ENCODE measurements at regions not wholly inside any gene's neighbourhood (a gene's known extent, or its start where the extent isn't known, plus 50 kb on each side); places are given as distances from the start of the nearest gene placed in this dataset.

DNA sequence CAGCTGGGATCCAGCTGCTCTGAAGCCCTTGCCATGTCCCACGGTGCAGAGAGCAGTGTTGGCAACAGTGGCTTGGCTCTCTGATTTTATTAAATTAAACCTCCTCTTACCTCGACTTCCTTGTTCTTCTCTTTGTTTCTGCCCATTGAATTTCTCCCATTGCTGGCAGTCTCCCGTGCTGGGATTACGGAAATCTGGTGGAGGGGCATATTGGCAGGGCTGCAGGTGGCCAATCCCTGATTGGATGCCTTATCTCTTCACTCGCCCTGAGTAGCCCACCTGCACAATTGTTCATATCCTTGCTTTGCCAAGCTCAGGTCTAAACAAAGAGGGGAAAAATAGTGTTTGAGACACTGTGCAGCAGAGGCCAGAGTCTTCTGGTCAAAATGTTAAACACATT is 493.9 kb downstream of the TMA16 start:
- DNase-seq: no peak
- no peak overlapping the region for H3K4me2 ChIP-seq (ENCODE audit: low read depth, low read length)
- no peaks in the 10 kb centered on the region for H3K9me3 ChIP-seq (replicated peaks; ENCODE audit: insufficient read depth, low read length)
- TF ChIP-seq, protein P1, sequence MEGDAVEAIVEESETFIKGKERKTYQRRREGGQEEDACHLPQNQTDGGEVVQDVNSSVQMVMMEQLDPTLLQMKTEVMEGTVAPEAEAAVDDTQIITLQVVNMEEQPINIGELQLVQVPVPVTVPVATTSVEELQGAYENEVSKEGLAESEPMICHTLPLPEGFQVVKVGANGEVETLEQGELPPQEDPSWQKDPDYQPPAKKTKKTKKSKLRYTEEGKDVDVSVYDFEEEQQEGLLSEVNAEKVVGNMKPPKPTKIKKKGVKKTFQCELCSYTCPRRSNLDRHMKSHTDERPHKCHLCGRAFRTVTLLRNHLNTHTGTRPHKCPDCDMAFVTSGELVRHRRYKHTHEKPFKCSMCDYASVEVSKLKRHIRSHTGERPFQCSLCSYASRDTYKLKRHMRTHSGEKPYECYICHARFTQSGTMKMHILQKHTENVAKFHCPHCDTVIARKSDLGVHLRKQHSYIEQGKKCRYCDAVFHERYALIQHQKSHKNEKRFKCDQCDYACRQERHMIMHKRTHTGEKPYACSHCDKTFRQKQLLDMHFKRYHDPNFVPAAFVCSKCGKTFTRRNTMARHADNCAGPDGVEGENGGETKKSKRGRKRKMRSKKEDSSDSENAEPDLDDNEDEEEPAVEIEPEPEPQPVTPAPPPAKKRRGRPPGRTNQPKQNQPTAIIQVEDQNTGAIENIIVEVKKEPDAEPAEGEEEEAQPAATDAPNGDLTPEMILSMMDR (IDR thresholded peaks at IDR 0.05; ENCODE audit: low read length): no peak
- TF ChIP-seq EZH2phosphoT487 (IDR thresholded peaks at IDR 0.05; ENCODE audit: low read length): no peak
- TF ChIP-seq EZH2 (optimal IDR thresholded peaks at IDR 0.05; ENCODE audit: low read depth, low read length): no peak
- H3F3A ChIP-seq (ENCODE audit: insufficient read depth, low read length): no peaks in the 10 kb centered on the region
- H3K27me3 ChIP-seq (replicated peaks; ENCODE audit: insufficient read depth, low read length): no peaks in the 10 kb centered on the region
- no peaks in the 10 kb centered on the region for H4K20me1 ChIP-seq (ENCODE audit: insufficient read depth, low read length)
- H2AFZ ChIP-seq (ENCODE audit: low read length): no peak overlapping the region
- no peaks in the 10 kb centered on the region for H3K4me1 ChIP-seq (ENCODE audit: low read length)
- no peaks in the 10 kb centered on the region for H3K79me2 ChIP-seq (ENCODE audit: low read length)
- no peak overlapping the region for H3K9ac ChIP-seq (ENCODE audit: low read length)
- H3K27ac ChIP-seq (ENCODE audit: low read length): no peak overlapping the region
- H3K4me3 ChIP-seq (ENCODE audit: low read length): no peak overlapping the region
- H3K36me3 ChIP-seq (replicated peaks; ENCODE audit: insufficient read depth, low read length): no peaks in the 10 kb centered on the region
- H3K9me2 ChIP-seq (replicated peaks; ENCODE audit: insufficient read depth, low read length): no peaks in the 10 kb centered on the region

DNA sequence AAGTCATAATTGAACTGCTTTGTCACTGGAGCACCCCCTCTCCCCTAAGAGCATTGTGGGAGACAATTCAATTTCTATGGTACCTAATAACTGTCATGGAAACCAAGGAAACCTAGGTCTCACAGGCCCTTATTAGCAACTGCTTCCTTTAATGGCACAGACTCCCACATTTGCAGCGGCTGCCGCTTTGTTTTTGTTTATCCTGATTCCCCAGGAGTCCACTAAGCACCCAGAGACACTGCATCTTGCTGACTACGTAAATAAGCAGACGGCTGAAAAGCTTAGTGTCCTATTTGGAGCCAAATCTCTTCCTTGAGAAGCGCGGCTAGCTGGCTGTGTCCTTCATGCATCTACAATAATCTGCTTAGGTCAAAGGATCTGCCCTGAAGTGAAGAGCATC is 494.4 kb downstream of the TMA16 start:
- H3K4me2 ChIP-seq (ENCODE audit: low read depth, low read length): no peak overlapping the region
- no peaks in the 10 kb centered on the region for H4K20me1 ChIP-seq (ENCODE audit: insufficient read depth, low read length)
- no peaks in the 10 kb centered on the region for H3K4me1 ChIP-seq (ENCODE audit: low read length)
- TF ChIP-seq EZH2phosphoT487 (IDR thresholded peaks at IDR 0.05; ENCODE audit: low read length) (no peak), EZH2 (optimal IDR thresholded peaks at IDR 0.05; ENCODE audit: low read depth, low read length) (no peak)
- TF ChIP-seq, protein P1 (IDR thresholded peaks at IDR 0.05; ENCODE audit: low read length): no peak
- no peaks in the 10 kb centered on the region for H3K36me3 ChIP-seq (replicated peaks; ENCODE audit: insufficient read depth, low read length)
- no peak overlapping the region for H3K27ac ChIP-seq (ENCODE audit: low read length)
- no peaks in the 10 kb centered on the region for H3K9me2 ChIP-seq (replicated peaks; ENCODE audit: insufficient read depth, low read length)
- no peaks in the 10 kb centered on the region for H3K9me3 ChIP-seq (replicated peaks; ENCODE audit: insufficient read depth, low read length)
- DNase-seq: no peak
- H3F3A ChIP-seq (ENCODE audit: insufficient read depth, low read length): no peaks in the 10 kb centered on the region
- H3K79me2 ChIP-seq (ENCODE audit: low read length): no peaks in the 10 kb centered on the region
- no peak overlapping the region for H2AFZ ChIP-seq (ENCODE audit: low read length)
- H3K4me3 ChIP-seq (ENCODE audit: low read length): no peak overlapping the region
- H3K9ac ChIP-seq (ENCODE audit: low read length): no peak overlapping the region
- no peaks in the 10 kb centered on the region for H3K27me3 ChIP-seq (replicated peaks; ENCODE audit: insufficient read depth, low read length)

DNA sequence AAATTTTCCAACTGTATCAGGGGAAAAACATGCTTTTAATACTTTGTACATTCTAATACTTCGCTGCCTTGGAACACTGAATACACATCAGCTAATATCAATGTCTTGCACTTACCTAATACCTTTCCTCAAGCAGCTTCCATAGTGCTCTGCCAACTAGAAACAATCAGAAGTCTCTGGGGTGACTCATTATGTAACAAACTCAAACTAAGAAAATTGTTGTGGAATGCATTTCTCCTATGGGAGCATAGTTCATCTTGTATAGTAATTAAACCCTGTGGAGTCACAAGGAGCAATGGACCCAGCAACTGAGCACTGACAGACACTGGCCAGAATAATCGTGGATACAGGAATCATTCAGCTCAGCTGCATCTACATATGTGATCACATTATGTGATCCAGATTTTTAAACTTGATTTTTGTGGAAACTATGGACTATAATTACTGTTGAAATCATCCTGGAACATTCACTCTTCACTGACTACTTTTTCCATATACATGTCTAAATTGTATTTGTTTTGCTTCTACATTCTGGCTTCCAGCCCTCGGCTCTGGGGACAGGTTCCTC is 496.9 kb downstream of the TMA16 start:
- H3K79me2 ChIP-seq (ENCODE audit: low read length): no peaks in the 10 kb centered on the region
- no peaks in the 10 kb centered on the region for H3K9me2 ChIP-seq (replicated peaks; ENCODE audit: insufficient read depth, low read length)
- no peaks in the 10 kb centered on the region for H3K36me3 ChIP-seq (replicated peaks; ENCODE audit: insufficient read depth, low read length)
- H2AFZ ChIP-seq (ENCODE audit: low read length): no peak overlapping the region
- TF ChIP-seq, protein P1 (IDR thresholded peaks at IDR 0.05; ENCODE audit: low read length): no peak
- TF ChIP-seq EZH2phosphoT487 (IDR thresholded peaks at IDR 0.05; ENCODE audit: low read length) (no peak), EZH2 (optimal IDR thresholded peaks at IDR 0.05; ENCODE audit: low read depth, low read length) (no peak)
- H3K27me3 ChIP-seq (replicated peaks; ENCODE audit: insufficient read depth, low read length): no peaks in the 10 kb centered on the region
- H3K4me3 ChIP-seq (ENCODE audit: low read length): no peak overlapping the region
- no peak overlapping the region for H3K4me2 ChIP-seq (ENCODE audit: low read depth, low read length)
- no peak overlapping the region for H3K9ac ChIP-seq (ENCODE audit: low read length)
- H3K9me3 ChIP-seq (replicated peaks; ENCODE audit: insufficient read depth, low read length): no peaks in the 10 kb centered on the region
- H3K27ac ChIP-seq (ENCODE audit: low read length): no peak overlapping the region
- no peaks in the 10 kb centered on the region for H3K4me1 ChIP-seq (ENCODE audit: low read length)
- no peak for DNase-seq
- H3F3A ChIP-seq (ENCODE audit: insufficient read depth, low read length): no peaks in the 10 kb centered on the region
- H4K20me1 ChIP-seq (ENCODE audit: insufficient read depth, low read length): no peaks in the 10 kb centered on the region
